Activated CD8-positive, alpha-beta T cell treated with anti-CD3 and anti-CD28 coated beads, Interleukin-2, amount 10 ng/mL, durations not matched to agents 7 days and 5 days (primary cell): ENCODE measurements at regions not wholly inside any gene's neighbourhood (a gene's known extent, or its start where the extent isn't known, plus 50 kb on each side); places are given as distances from the start of the nearest gene placed in this dataset.

Experiments used
- ATAC-seq: fragments of 150-1000 bp; cut with Tn5 transposase; one replicate; pipeline ENCODE4 v1.10.0; 2021; ENCODE audit warnings: moderate library complexity
- CTCF ChIA-PET: fragments of 350-600 bp; sonication (Branson Sonifier 250); formaldehyde crosslinking; loops from one replicate; lab custom pipeline; 2021; ENCODE audit warnings: antibody characterized with exemption; lab: Charles Lee
- POLR2A ChIA-PET: fragments of 350-600 bp; sonication (Branson Sonifier 250); formaldehyde crosslinking; loops from one replicate; lab custom pipeline; 2021; ENCODE audit warnings: antibody characterized with exemption; lab: Charles Lee
- DNase-seq: peaks from one replicate; pipeline ENCODE4 v3.0.0-alpha.2; 2020
- H3K27ac Mint-ChIP-seq: one replicate; pipeline ENCODE4 v1.8.0; 2021; ENCODE audit warnings: mild to moderate bottlenecking, mixed read lengths
- H3K27me3 Mint-ChIP-seq: one replicate; pipeline ENCODE4 v1.8.0; 2021; ENCODE audit warnings: low read depth, mixed read lengths
- H3K36me3 Mint-ChIP-seq: one replicate; pipeline ENCODE4 v1.8.0; 2021; ENCODE audit warnings: low read depth, mixed read lengths
- H3K4me1 Mint-ChIP-seq: one replicate; pipeline ENCODE4 v1.8.0; 2021; ENCODE audit warnings: low read depth, mixed read lengths
- H3K4me3 Mint-ChIP-seq: one replicate; pipeline ENCODE4 v1.8.0; 2021; ENCODE audit warnings: mild to moderate bottlenecking, mixed read lengths
- H3K9me3 Mint-ChIP-seq: one replicate; pipeline ENCODE4 v1.8.0; 2022; ENCODE audit warnings: mixed read lengths; ENCODE audit not compliant: insufficient read depth

DNA sequence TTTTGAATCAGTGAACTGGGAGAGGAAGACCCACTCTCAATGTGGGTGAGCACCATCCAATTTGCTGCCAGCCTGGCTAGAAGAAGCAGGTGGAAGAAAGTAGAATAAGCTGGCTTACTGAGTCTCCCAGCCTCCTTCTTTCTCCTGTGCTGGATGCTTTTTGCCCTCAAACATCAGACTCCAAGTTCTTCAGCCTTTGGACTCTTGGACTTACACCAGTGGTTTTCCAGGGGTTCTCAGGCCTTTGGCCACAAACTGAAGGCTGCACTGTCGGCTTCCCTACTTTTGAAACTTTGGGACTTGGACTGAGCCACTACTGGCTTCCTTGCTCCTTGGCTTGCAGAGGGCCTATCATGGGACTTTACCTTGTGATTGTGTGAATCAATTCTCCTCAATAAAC is 804.2 kb upstream of the SLITRK1 start:
- DNase-seq, result no peak
- Mint-ChIP-seq H3K9me3 (no peaks in the 10 kb centered on the region), H3K27ac (no peak overlapping the region), H3K36me3 (no peaks in the 10 kb centered on the region), H3K27me3 (no peaks in the 10 kb centered on the region), H3K4me1 (no peaks in the 10 kb centered on the region), H3K4me3 (no peak overlapping the region)
- ChIA-PET POLR2A (no interaction called here), CTCF (no interaction called here)
- no peak for ATAC-seq

DNA sequence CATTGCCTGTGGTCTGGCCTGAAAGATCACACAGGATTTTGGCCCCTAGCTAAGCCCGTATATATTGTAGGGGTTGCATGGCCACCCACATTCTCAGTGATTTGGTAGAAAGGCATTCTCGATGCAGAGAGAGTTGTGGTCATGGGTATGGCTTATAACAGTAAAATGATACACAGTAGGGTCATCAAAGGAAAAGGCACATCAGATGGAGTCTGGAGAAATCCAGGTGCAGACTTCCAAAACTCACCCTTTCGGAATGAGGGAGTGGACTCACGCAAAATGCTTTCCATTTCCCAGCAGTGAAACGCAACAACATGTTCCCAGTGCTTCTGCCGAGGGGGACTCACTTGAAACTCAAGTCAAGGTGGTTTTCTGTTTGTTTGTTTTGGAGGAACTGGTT is 802.5 kb upstream of the SLITRK1 start:
- peaks cover 4% of the 10 kb centered on the region for H3K9me3 Mint-ChIP-seq
- no peak for ATAC-seq
- no peak overlapping the region for H3K27ac Mint-ChIP-seq
- H3K4me3 Mint-ChIP-seq, result no peak overlapping the region
- no peaks in the 10 kb centered on the region for H3K27me3 Mint-ChIP-seq
- H3K4me1 Mint-ChIP-seq, result no peaks in the 10 kb centered on the region
- CTCF ChIA-PET, result no interaction called here
- H3K36me3 Mint-ChIP-seq, result no peaks in the 10 kb centered on the region
- POLR2A ChIA-PET, result no interaction called here
- DNase-seq, result no peak

DNA sequence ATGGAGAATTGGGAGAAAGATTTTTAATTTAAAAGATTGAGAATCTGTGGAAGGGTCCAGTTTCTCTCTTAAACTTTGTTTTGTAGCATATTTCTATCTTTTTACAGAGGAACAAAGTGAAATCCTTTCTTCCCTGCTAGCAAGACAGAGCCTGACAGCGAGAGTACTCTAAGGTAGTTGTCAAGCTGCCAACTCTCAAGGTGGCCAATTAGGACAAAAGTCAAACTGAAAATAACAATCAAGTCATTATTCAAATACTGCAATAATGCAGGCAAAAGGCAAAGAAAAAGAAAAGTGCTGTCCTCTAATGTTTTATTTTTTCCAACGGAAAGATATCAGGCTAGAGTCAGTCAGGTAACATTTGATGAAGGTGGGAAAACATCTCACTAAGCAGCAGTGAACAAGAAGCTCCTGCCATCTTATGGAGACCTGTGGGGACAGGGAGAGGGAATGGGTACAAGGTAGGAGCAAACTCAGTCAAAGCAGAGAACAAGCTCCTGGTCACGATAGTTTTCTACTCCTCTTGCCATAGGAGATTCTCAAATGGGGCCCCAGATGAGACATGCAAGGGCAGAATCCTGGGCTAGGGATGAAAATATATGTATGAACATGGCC is 801.9 kb upstream of the SLITRK1 start:
- Mint-ChIP-seq H3K27me3 (no peaks in the 10 kb centered on the region), H3K36me3 (no peaks in the 10 kb centered on the region), H3K4me3 (no peak overlapping the region), H3K27ac (no peak overlapping the region), H3K4me1 (no peaks in the 10 kb centered on the region), H3K9me3 (peaks cover 4% of the 10 kb centered on the region)
- ATAC-seq (no peak), DNase-seq (no peak)
- ChIA-PET CTCF (no interaction called here), POLR2A (no interaction called here)

DNA sequence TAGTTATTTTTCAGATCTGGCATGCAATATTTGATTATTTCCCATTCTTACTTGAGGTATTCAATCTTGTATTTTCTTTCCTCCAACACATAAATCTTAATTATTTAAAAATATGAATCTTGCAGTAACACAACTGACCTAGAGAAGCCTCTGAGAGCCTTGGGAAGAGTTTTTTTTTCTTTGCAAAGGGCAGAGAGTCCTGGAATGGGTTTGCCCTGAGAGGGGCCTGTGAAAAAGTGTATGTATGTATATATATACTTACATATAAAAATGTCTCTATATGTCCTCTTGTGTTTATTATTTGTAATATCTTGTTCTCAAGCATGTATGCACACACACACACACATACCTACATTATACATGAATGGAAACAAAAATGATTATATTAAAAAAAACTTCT is 801.2 kb upstream of the SLITRK1 start:
- DNase-seq (no peak), ATAC-seq (no peak)
- Mint-ChIP-seq H3K36me3 (no peaks in the 10 kb centered on the region), H3K4me3 (no peak overlapping the region), H3K27ac (no peak overlapping the region), H3K27me3 (no peaks in the 10 kb centered on the region), H3K9me3 (peaks cover 4% of the 10 kb centered on the region), H3K4me1 (no peaks in the 10 kb centered on the region)
- CTCF ChIA-PET, result no interaction called here
- POLR2A ChIA-PET, result no interaction called here

DNA sequence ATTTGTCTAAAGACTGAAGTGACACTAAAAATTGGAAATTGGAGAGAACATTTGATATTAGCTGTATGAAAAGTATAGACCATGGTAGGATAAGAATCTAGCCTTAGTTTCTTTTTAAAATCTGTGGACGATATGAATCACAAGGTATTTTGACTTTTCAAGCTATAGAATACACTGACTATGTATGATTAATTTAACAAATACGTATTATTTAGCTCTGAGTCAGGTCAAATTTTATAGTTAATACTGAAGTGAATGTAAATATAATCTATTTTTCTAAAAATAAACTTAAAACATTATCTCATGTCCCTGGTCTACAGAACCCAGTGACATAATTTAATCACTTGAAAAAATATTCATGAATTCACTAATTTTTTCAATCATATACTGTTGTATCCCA is 795.6 kb upstream of the SLITRK1 start:
- no peak overlapping the region for H3K27ac Mint-ChIP-seq
- POLR2A ChIA-PET, result no interaction called here
- DNase-seq, result no peak
- H3K4me3 Mint-ChIP-seq, result no peak overlapping the region
- CTCF ChIA-PET, result interaction anchor here (0.6 kb wide), 1 partner anchor 1797 kb away, joined by 3 read pairs; no protein-coding TSS in a partner anchor
- peaks cover 4% of the 10 kb centered on the region for H3K9me3 Mint-ChIP-seq
- no peaks in the 10 kb centered on the region for H3K36me3 Mint-ChIP-seq
- H3K27me3 Mint-ChIP-seq, result no peaks in the 10 kb centered on the region
- ATAC-seq, result no peak
- H3K4me1 Mint-ChIP-seq, result no peaks in the 10 kb centered on the region

DNA sequence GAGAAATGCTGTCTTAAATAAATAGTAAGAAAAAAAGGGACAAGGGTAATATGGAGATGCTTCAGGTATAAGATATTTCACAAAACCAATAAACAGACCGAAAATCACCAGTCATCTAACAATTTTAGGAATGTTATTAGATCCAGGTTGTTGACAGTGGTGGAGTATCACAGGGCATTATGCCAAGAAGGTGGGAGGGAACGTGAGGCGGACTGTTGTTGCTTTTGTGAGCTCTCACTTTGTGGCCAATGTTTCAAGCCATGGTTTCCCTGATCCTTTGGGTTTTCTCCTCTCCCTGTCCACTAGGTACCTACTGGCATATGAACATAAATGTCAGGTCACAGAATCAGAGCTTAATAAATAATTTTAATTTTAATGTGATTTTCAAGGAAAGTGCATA is 790.3 kb upstream of the SLITRK1 start:
- H3K27ac Mint-ChIP-seq, result no peak overlapping the region
- ATAC-seq (no peak), DNase-seq (no peak)
- no peak overlapping the region for H3K4me3 Mint-ChIP-seq
- ChIA-PET POLR2A (no interaction called here), CTCF (no interaction called here)
- H3K27me3 Mint-ChIP-seq, result no peaks in the 10 kb centered on the region
- H3K36me3 Mint-ChIP-seq, result no peaks in the 10 kb centered on the region
- no peaks in the 10 kb centered on the region for H3K9me3 Mint-ChIP-seq
- H3K4me1 Mint-ChIP-seq, result no peaks in the 10 kb centered on the region

DNA sequence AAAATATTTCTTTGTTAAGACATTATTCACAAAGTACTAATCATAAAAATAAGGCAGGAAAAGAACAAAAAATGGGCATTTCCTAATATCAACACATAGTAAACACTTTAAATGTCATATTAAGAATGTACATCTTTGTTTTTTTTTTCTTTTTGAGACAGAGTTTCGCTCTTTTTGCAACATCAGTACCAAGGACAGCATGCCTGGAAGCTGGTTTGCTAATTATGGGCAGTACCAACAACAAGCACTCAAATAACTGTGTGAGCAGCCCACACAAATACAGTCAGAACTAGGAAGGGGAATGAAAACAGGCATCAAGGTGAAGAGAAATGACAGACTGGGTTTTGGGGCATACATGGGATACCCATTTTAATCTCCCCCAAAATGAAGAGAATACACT is 788.0 kb upstream of the SLITRK1 start:
- H3K36me3 Mint-ChIP-seq, result no peaks in the 10 kb centered on the region
- no peak overlapping the region for H3K27ac Mint-ChIP-seq
- H3K27me3 Mint-ChIP-seq, result no peaks in the 10 kb centered on the region
- H3K4me3 Mint-ChIP-seq, result no peak overlapping the region
- no peak for DNase-seq
- no peaks in the 10 kb centered on the region for H3K9me3 Mint-ChIP-seq
- ATAC-seq, result no peak
- POLR2A ChIA-PET, result no interaction called here
- CTCF ChIA-PET, result no interaction called here
- no peaks in the 10 kb centered on the region for H3K4me1 Mint-ChIP-seq

DNA sequence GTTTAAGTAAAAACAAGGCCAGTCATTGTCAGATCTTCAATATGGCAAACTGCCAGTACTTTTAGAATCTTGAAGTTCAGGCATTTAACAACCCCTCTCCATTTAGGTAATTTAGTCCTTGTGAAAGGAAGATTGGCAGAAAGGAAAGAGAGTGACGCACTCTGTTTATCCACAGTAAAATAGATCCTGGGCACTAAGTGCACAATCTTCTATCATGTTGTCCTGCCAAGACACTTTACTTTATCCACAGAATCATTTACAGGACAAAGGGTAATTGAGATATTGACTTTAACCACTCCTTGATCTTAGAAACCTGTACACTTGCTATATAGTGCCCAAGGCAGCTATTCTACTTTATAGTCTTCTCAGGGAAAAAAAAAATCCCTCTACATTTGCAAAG is 786.4 kb upstream of the SLITRK1 start:
- no peaks in the 10 kb centered on the region for H3K9me3 Mint-ChIP-seq
- H3K4me3 Mint-ChIP-seq, result no peak overlapping the region
- no peak for ATAC-seq
- H3K4me1 Mint-ChIP-seq, result no peaks in the 10 kb centered on the region
- H3K27ac Mint-ChIP-seq, result no peak overlapping the region
- DNase-seq, result no peak
- no peaks in the 10 kb centered on the region for H3K36me3 Mint-ChIP-seq
- ChIA-PET POLR2A (no interaction called here), CTCF (no interaction called here)
- no peaks in the 10 kb centered on the region for H3K27me3 Mint-ChIP-seq

DNA sequence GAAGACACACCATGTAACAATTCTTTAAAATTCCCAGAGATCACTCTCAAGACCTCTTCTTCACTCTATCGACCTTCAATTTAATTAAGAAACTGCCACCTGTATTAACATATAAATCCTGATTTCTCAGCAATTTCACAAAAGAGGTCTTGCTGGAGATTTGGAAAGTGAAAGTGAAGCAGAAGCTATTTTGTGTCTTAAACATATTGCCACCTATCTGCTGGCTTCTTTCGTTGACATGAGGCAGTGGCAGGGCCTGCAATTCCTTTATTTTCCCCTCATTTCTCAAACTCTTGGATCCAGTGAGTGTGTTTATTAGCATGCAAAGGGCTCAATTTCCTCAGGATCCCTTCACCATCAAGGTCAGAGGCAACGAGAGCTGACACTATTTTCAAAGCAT is 780.2 kb upstream of the SLITRK1 start:
- Mint-ChIP-seq H3K27ac (no peak overlapping the region), H3K9me3 (peaks cover 5% of the 10 kb centered on the region)
- CTCF ChIA-PET, result no interaction called here

DNA sequence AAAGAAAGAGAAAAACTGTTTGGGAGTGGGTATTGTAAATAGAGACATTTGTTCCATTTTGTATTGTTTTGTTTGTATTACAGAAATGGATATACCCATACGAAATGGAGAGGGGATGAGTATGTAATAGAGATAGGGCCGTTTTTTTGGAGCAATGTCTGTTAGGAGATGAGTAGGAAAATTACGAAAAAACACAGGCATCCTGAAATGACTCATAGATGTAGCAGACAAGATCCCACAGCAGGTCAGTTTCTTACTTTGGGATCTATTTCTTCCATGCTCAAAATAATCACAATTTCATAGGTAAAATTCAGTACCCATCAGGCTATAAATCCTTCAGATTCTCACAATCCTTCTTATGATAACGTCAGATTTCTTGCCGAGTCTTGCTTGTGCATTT is 779.4 kb upstream of the SLITRK1 start:
- no peaks in the 10 kb centered on the region for H3K36me3 Mint-ChIP-seq
- no peak overlapping the region for H3K27ac Mint-ChIP-seq
- H3K9me3 Mint-ChIP-seq, result peaks cover 5% of the 10 kb centered on the region
- no peak overlapping the region for H3K4me3 Mint-ChIP-seq
- ChIA-PET CTCF (no interaction called here), POLR2A (no interaction called here)
- H3K4me1 Mint-ChIP-seq, result no peaks in the 10 kb centered on the region
- DNase-seq (no peak), ATAC-seq (no peak)
- no peaks in the 10 kb centered on the region for H3K27me3 Mint-ChIP-seq

More for the DNA sequence above, 780.2 kb upstream of the SLITRK1 start:
- no peak for DNase-seq
- no peak for ATAC-seq
- POLR2A ChIA-PET, result no interaction called here
- Mint-ChIP-seq H3K27me3 (no peaks in the 10 kb centered on the region), H3K36me3 (no peaks in the 10 kb centered on the region), H3K4me3 (no peak overlapping the region), H3K4me1 (no peaks in the 10 kb centered on the region)

DNA sequence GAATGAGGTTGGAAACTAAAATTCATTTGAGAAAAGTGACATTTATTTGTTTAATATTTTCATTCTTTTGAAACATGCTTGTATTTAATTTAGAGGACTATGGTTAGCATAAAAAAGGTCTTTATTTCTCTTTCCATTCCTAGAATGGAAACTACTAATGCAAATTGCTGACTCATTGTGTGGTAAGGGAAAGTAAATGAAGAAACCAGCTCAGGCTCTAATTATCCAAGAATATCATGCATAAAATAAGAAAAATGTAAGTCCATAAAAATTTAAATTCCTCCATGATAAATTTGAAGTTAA is 777.0 kb upstream of the SLITRK1 start:
- ATAC-seq (no peak), DNase-seq (no peak)
- Mint-ChIP-seq H3K4me3 (no peak overlapping the region), H3K27ac (no peak overlapping the region), H3K27me3 (no peaks in the 10 kb centered on the region), H3K36me3 (no peaks in the 10 kb centered on the region), H3K4me1 (no peaks in the 10 kb centered on the region), H3K9me3 (peaks cover 5% of the 10 kb centered on the region)
- ChIA-PET CTCF (no interaction called here), POLR2A (no interaction called here)

DNA sequence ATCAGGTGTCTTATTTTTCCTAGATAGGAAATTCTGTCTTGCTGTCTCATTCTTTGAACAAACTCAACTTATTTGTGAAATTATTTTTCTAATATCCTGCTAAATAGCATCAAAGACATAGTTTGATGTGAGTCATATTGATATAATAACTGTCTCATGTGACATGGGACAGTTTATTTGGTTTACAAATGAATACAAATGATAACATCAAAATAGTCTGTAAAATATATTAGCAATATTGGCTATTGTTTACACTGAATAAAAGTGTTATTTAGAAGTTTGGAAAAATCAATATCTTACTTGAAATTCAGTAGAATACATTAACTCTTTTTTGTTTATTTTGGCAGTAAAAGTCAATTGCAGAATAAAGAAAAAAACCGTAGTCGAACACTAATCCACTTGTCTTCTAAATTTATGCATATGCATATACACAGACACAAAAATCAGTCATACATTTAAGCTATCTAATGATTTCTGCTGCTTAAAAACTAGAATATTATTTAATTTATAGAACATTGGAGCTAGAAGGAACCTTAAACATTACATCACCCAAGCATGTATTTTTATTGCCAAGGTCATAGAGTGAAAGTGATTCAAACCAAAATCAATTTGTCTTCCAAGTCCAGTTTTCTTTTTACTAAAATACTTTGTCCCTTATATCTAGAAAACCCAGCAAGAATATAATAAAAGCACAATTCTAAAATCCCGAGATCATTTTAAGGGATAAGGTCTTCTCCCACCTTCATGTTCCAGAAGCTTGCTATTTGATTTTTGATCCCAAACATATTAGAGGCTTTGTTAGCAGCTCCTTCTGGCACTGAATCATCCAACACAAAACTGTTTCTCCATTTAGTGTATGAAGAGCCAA is 776.5 kb upstream of the SLITRK1 start:
- Mint-ChIP-seq H3K9me3 (peaks cover 5% of the 10 kb centered on the region), H3K4me3 (no peak overlapping the region), H3K27me3 (no peaks in the 10 kb centered on the region), H3K27ac (no peak overlapping the region), H3K36me3 (no peaks in the 10 kb centered on the region), H3K4me1 (no peaks in the 10 kb centered on the region)
- ATAC-seq, result no peak
- ChIA-PET POLR2A (no interaction called here), CTCF (no interaction called here)
- DNase-seq, result no peak
